AG04450 (cell line): ENCODE measurements at regions not wholly inside any gene's neighbourhood (a gene's known extent, or its start where the extent isn't known, plus 50 kb on each side); places are given as distances from the start of the nearest gene placed in this dataset.
"Not testable (repeated sequence)": the region's sequence is repeated elsewhere in the genome, so short reads cannot be mapped to it uniquely, and the experiment has no call there.

Experiments
- CTCF ChIA-PET: fragments of 300-600, 350-600 bp; formaldehyde crosslinking; extraction: SDS; loops from one replicate; lab custom pipeline; 2022; ENCODE audit warnings: antibody characterized with exemption, inconsistent platforms; lab: Charles Lee
- POLR2A ChIA-PET: fragments of 350-600 bp; formaldehyde crosslinking; extraction: SDS; loops from one replicate; lab custom pipeline; 2021; ENCODE audit warnings: antibody characterized with exemption, inconsistent platforms; lab: Yijun Ruan, JAX
- DNase-seq: peaks from one replicate; pipeline ENCODE4 v3.0.0-alpha.2; 2011; ENCODE audit warnings: low read depth, low spot score
- H3K27ac ChIP-seq: one replicate; pipeline ENCODE4 v1.5.1; 2012; ENCODE audit warnings: low read depth, low read length, control low read depth
- H3K27me3 ChIP-seq: one replicate; pipeline ENCODE4 v1.6.0; 2012; ENCODE audit warnings: low read length; ENCODE audit not compliant: control insufficient read depth, insufficient read depth
- H3K4me3 ChIP-seq: 2 replicates; pipeline ENCODE4 v1.5.1; 2011; ENCODE audit warnings: mild to moderate bottlenecking, low read depth, low read length, control low read depth
- H3K9me3 ChIP-seq: 2 replicates; pipeline ENCODE4 v1.5.1; 2012; ENCODE audit warnings: low read length; ENCODE audit not compliant: control insufficient read depth, insufficient read depth
- CTCF ChIP-seq: IDR thresholded peaks from 2 replicates; pipeline ENCODE4 v1.5.1; 2011; ENCODE audit warnings: low read depth, low read length, control low read depth, inconsistent platforms

- H3K4me3 ChIP-seq = no peak overlapping the region
- no peak for DNase-seq
- no peaks in the 10 kb centered on the region for H3K9me3 ChIP-seq
- no peak for TF ChIP-seq CTCF
- CTCF ChIA-PET = interaction anchor here (0.6 kb wide), 1 partner anchor 133 kb away, joined by 3 read pairs; no protein-coding TSS in a partner anchor
- H3K27me3 ChIP-seq = no peaks in the 10 kb centered on the region
- H3K27ac ChIP-seq = no peak overlapping the region
- POLR2A ChIA-PET = interaction anchor here (1.8 kb wide), 1 partner anchor 11 kb away, joined by 11 read pairs; no protein-coding TSS in a partner anchor
These were observed 139.4 kb upstream of the TSC22D1 start for GRCh38 chr13:44715287-44716230.

GRCh38 chr13:44713788-44714469 is 137.8 kb upstream of the TSC22D1 start:
- no peaks in the 10 kb centered on the region for H3K9me3 ChIP-seq
- no peaks in the 10 kb centered on the region for H3K27me3 ChIP-seq
- ChIA-PET POLR2A (interaction anchor here (0.6 to 1.8 kb wide), 6 partner anchors 13 to 221 kb away, joined by 3 to 11 read pairs (median 3); no protein-coding TSS in a partner anchor), CTCF (interaction anchor here (1.5 kb wide), 1 partner anchor 231 kb away, joined by 4 read pairs; no protein-coding TSS in a partner anchor)
- DNase-seq = peak; percentile 84
- H3K4me3 ChIP-seq = no peak overlapping the region
- H3K27ac ChIP-seq = peak overlapping the region; percentile 95
- TF ChIP-seq CTCF = no peak

- Histone ChIP-seq H3K27me3 (no peaks in the 10 kb centered on the region), H3K27ac (no peak overlapping the region), H3K9me3 (peaks cover 4% of the 10 kb centered on the region), H3K4me3 (no peak overlapping the region)
- DNase-seq = no peak
- POLR2A ChIA-PET = no interaction called here
- CTCF ChIA-PET = no interaction called here
- TF ChIP-seq CTCF = no peak
These were observed 135.6 kb upstream of the TSC22D1 start for GRCh38 chr13:44711706-44712105.

GRCh38 chr13:44710576-44710975 is 134.4 kb upstream of the TSC22D1 start:
- no peak overlapping the region for H3K4me3 ChIP-seq
- no peak for TF ChIP-seq CTCF
- POLR2A ChIA-PET = no interaction called here

GRCh38 chr13:44704811-44705210 is 128.7 kb upstream of the TSC22D1 start:
- POLR2A ChIA-PET, DNase-seq, CTCF ChIA-PET, H3K27ac ChIP-seq, H3K9me3 ChIP-seq, H3K27me3 ChIP-seq, H3K4me3 ChIP-seq: not testable (repeated sequence)

More at GRCh38 chr13:44710576-44710975, 134.4 kb upstream of the TSC22D1 start:
- Histone ChIP-seq H3K27ac (peak overlapping the region; percentile 85), H3K27me3 (no peaks in the 10 kb centered on the region), H3K9me3 (peaks cover 4% of the 10 kb centered on the region)
- peak; percentile 83 for DNase-seq
- CTCF ChIA-PET = no interaction called here
